ENCODE measurements at regions not wholly inside any gene's neighbourhood (a gene's known extent, or its start where the extent isn't known, plus 50 kb on each side); places are given as distances from the start of the nearest gene placed in this dataset.

- ChIA-PET CTCF (no interaction called here), POLR2A (no interaction called here)
- no peaks in the 10 kb centered on the region for H3K4me1 Mint-ChIP-seq
- no peak overlapping the region for H3K4me3 Mint-ChIP-seq
- no peaks in the 10 kb centered on the region for H3K36me3 Mint-ChIP-seq (ENCODE audit: low read depth)
- H3K27me3 Mint-ChIP-seq, result peaks cover 10% of the 10 kb centered on the region
- no peaks in the 10 kb centered on the region for H3K9me3 Mint-ChIP-seq
- H3K27ac Mint-ChIP-seq, result no peak overlapping the region
- no peak for DNase-seq
Measured at GRCh38 chr5:124630767-124631704, 115.4 kb downstream of the ZNF608 start.

- POLR2A ChIA-PET, result no interaction called here
- H3K9me3 Mint-ChIP-seq, result no peaks in the 10 kb centered on the region
- H3K36me3 Mint-ChIP-seq (ENCODE audit: low read depth), result no peaks in the 10 kb centered on the region
- no peak overlapping the region for H3K27ac Mint-ChIP-seq
- H3K4me1 Mint-ChIP-seq, result no peaks in the 10 kb centered on the region
- CTCF ChIA-PET, result no interaction called here
- no peak overlapping the region for H3K4me3 Mint-ChIP-seq
- H3K27me3 Mint-ChIP-seq, result peaks cover 6% of the 10 kb centered on the region
- DNase-seq, result no peak
Measured at GRCh38 chr5:124628721-124629596, 117.5 kb downstream of the ZNF608 start.

GRCh38 chr5:124627815-124628595, 118.4 kb downstream of the ZNF608 start:
- Mint-ChIP-seq H3K27ac (no peak overlapping the region), H3K4me1 (no peaks in the 10 kb centered on the region), H3K36me3 (ENCODE audit: low read depth) (no peaks in the 10 kb centered on the region), H3K9me3 (no peaks in the 10 kb centered on the region), H3K27me3 (peaks cover 6% of the 10 kb centered on the region), H3K4me3 (no peak overlapping the region)
- POLR2A ChIA-PET, result no interaction called here
- no peak for DNase-seq
- CTCF ChIA-PET, result no interaction called here

- Mint-ChIP-seq H3K27ac (no peak overlapping the region), H3K36me3 (ENCODE audit: low read depth) (no peaks in the 10 kb centered on the region), H3K9me3 (no peaks in the 10 kb centered on the region), H3K4me1 (no peaks in the 10 kb centered on the region), H3K4me3 (no peak overlapping the region), H3K27me3 (peaks cover 4% of the 10 kb centered on the region)
- ChIA-PET CTCF (no interaction called here), POLR2A (no interaction called here)
- DNase-seq, result no peak
Measured at GRCh38 chr5:124626053-124626452, 120.4 kb downstream of the ZNF608 start.

- Mint-ChIP-seq H3K9me3 (no peaks in the 10 kb centered on the region), H3K27me3 (peaks cover 7% of the 10 kb centered on the region), H3K27ac (no peak overlapping the region), H3K4me3 (no peak overlapping the region), H3K36me3 (ENCODE audit: low read depth) (no peaks in the 10 kb centered on the region), H3K4me1 (no peaks in the 10 kb centered on the region)
- ChIA-PET POLR2A (no interaction called here), CTCF (no interaction called here)
- DNase-seq, result no peak
Measured at GRCh38 chr5:124623265-124623664, 123.2 kb downstream of the ZNF608 start.

- no peak overlapping the region for H3K4me3 Mint-ChIP-seq
- H3K9me3 Mint-ChIP-seq, result no peaks in the 10 kb centered on the region
- peaks cover 8% of the 10 kb centered on the region for H3K27me3 Mint-ChIP-seq
- H3K27ac Mint-ChIP-seq, result no peak overlapping the region
- ChIA-PET POLR2A (no interaction called here), CTCF (no interaction called here)
- no peak for DNase-seq
- H3K36me3 Mint-ChIP-seq (ENCODE audit: low read depth), result no peaks in the 10 kb centered on the region
- no peaks in the 10 kb centered on the region for H3K4me1 Mint-ChIP-seq
Measured at GRCh38 chr5:124622851-124623250, 123.6 kb downstream of the ZNF608 start.

GRCh38 chr5:124621279-124621678, 125.2 kb downstream of the ZNF608 start:
- H3K36me3 Mint-ChIP-seq (ENCODE audit: low read depth), result no peaks in the 10 kb centered on the region
- ChIA-PET POLR2A (no interaction called here), CTCF (no interaction called here)
- DNase-seq, result no peak
- H3K4me3 Mint-ChIP-seq, result no peak overlapping the region
- H3K9me3 Mint-ChIP-seq, result no peaks in the 10 kb centered on the region
- peaks cover 9% of the 10 kb centered on the region for H3K27me3 Mint-ChIP-seq
- H3K27ac Mint-ChIP-seq, result no peak overlapping the region
- H3K4me1 Mint-ChIP-seq, result no peaks in the 10 kb centered on the region

- ChIA-PET POLR2A (no interaction called here), CTCF (no interaction called here)
- H3K9me3 Mint-ChIP-seq, result no peaks in the 10 kb centered on the region
Measured at GRCh38 chr5:124620743-124621142, 125.7 kb downstream of the ZNF608 start.

GRCh38 chr5:124619121-124619520, 127.3 kb downstream of the ZNF608 start:
- H3K27me3 Mint-ChIP-seq, result peaks cover 8% of the 10 kb centered on the region
- no peaks in the 10 kb centered on the region for H3K36me3 Mint-ChIP-seq (ENCODE audit: low read depth)
- H3K27ac Mint-ChIP-seq, result no peak overlapping the region
- ChIA-PET POLR2A (no interaction called here), CTCF (interaction anchor here (0.6 kb wide), 1 partner anchor 205 kb away, joined by 3 read pairs; no protein-coding TSS in a partner anchor)
- no peak for DNase-seq
- H3K4me1 Mint-ChIP-seq, result no peaks in the 10 kb centered on the region
- no peak overlapping the region for H3K4me3 Mint-ChIP-seq
- H3K9me3 Mint-ChIP-seq, result no peaks in the 10 kb centered on the region

More at GRCh38 chr5:124620743-124621142, 125.7 kb downstream of the ZNF608 start:
- no peak overlapping the region for H3K4me3 Mint-ChIP-seq
- H3K27ac Mint-ChIP-seq, result no peak overlapping the region
- H3K4me1 Mint-ChIP-seq, result no peaks in the 10 kb centered on the region
- H3K36me3 Mint-ChIP-seq (ENCODE audit: low read depth), result no peaks in the 10 kb centered on the region
- no peak for DNase-seq
- H3K27me3 Mint-ChIP-seq, result peaks cover 8% of the 10 kb centered on the region

- Mint-ChIP-seq H3K27me3 (peaks cover 9% of the 10 kb centered on the region), H3K36me3 (ENCODE audit: low read depth) (no peaks in the 10 kb centered on the region), H3K27ac (no peak overlapping the region), H3K9me3 (no peaks in the 10 kb centered on the region), H3K4me3 (no peak overlapping the region), H3K4me1 (no peaks in the 10 kb centered on the region)
- ChIA-PET CTCF (no interaction called here), POLR2A (no interaction called here)
- DNase-seq, result no peak
Measured at GRCh38 chr5:124617787-124618186, 128.7 kb downstream of the ZNF608 start.

GRCh38 chr5:124614836-124615385, 131.5 kb downstream of the ZNF608 start:
- ChIA-PET POLR2A (no interaction called here), CTCF (no interaction called here)
- H3K36me3 Mint-ChIP-seq (ENCODE audit: low read depth), result no peaks in the 10 kb centered on the region
- no peaks in the 10 kb centered on the region for H3K4me1 Mint-ChIP-seq
- H3K4me3 Mint-ChIP-seq, result no peak overlapping the region
- H3K27ac Mint-ChIP-seq, result no peak overlapping the region
- no peaks in the 10 kb centered on the region for H3K9me3 Mint-ChIP-seq
- DNase-seq, result no peak
- H3K27me3 Mint-ChIP-seq, result peaks cover 11% of the 10 kb centered on the region

GRCh38 chr5:124614105-124614504, 132.3 kb downstream of the ZNF608 start:
- CTCF ChIA-PET, result no interaction called here
- no peaks in the 10 kb centered on the region for H3K4me1 Mint-ChIP-seq

More at GRCh38 chr5:124614105-124614504, 132.3 kb downstream of the ZNF608 start:
- H3K27me3 Mint-ChIP-seq, result peaks cover 15% of the 10 kb centered on the region
- no peak overlapping the region for H3K4me3 Mint-ChIP-seq
- no peak for DNase-seq
- no peaks in the 10 kb centered on the region for H3K9me3 Mint-ChIP-seq
- POLR2A ChIA-PET, result no interaction called here
- no peaks in the 10 kb centered on the region for H3K36me3 Mint-ChIP-seq (ENCODE audit: low read depth)
- no peak overlapping the region for H3K27ac Mint-ChIP-seq
